BLaER1 (cell line): ENCODE measurements at regions not wholly inside any gene's neighbourhood (a gene's known extent, or its start where the extent isn't known, plus 50 kb on each side); places are given as distances from the start of the nearest gene placed in this dataset.

Source experiments
- H3K27ac ChIP-seq: shearing (Covaris generic); formaldehyde crosslinking; 2 replicates; pipeline ENCODE4 v1.8.1; 2022
- H3K27me3 ChIP-seq: shearing (Covaris generic); formaldehyde crosslinking; 2 replicates; pipeline ENCODE4 v1.8.1; 2022
- H3K36me3 ChIP-seq: shearing (Covaris generic); formaldehyde crosslinking; 2 replicates; pipeline ENCODE4 v1.8.1; 2022
- H3K4me1 ChIP-seq: shearing (Covaris generic); formaldehyde crosslinking; 2 replicates; pipeline ENCODE4 v1.8.1; 2022
- H3K4me2 ChIP-seq: shearing (Covaris generic); formaldehyde crosslinking; 2 replicates; pipeline ENCODE4 v1.8.1; 2022
- H3K4me3 ChIP-seq: shearing (Covaris generic); formaldehyde crosslinking; 2 replicates; pipeline ENCODE4 v1.8.1; 2022
- H3K9ac ChIP-seq: shearing (Covaris generic); formaldehyde crosslinking; 2 replicates; pipeline ENCODE4 v1.8.1; 2022
- H3K9me3 ChIP-seq: shearing (Covaris generic); formaldehyde crosslinking; 2 replicates; pipeline ENCODE4 v1.8.1; 2022
- H4K20me1 ChIP-seq: shearing (Covaris generic); formaldehyde crosslinking; 2 replicates; pipeline ENCODE4 v1.8.1; 2022
- Cebpa-rat ChIP-seq: shearing (Covaris generic); IDR thresholded peaks from 2 replicates; pipeline ENCODE4 v1.8.1; 2022

DNA sequence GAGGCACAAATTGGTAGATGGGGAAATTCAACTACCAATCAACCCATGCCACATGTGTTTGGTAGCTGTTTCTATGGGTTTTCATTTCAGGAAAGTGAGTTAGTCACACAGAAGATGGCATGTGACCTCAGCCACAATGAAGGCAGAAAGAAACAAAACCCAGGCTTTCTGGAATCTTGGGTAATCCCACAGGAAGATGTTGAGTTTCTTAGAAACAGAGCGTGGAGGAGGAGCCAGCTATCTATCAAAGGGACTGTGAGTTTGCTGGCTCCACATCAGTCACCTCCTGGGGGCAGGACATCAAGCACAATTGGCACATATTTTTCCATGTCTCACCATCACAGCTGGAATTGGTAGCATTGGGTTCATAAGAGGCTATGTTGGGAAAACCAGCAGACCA, 188.9 kb upstream of the PLXNA2 start:
- no peaks in the 10 kb centered on the region for H3K9me3 ChIP-seq
- no peaks in the 10 kb centered on the region for H3K27me3 ChIP-seq
- H3K36me3 ChIP-seq, result no peaks in the 10 kb centered on the region
- H3K4me3 ChIP-seq, result no peak overlapping the region
- no peak for TF ChIP-seq Cebpa-rat
- H3K4me1 ChIP-seq, result no peaks in the 10 kb centered on the region
- no peaks in the 10 kb centered on the region for H4K20me1 ChIP-seq
- H3K27ac ChIP-seq, result no peak overlapping the region
- no peak overlapping the region for H3K9ac ChIP-seq
- no peak overlapping the region for H3K4me2 ChIP-seq

DNA sequence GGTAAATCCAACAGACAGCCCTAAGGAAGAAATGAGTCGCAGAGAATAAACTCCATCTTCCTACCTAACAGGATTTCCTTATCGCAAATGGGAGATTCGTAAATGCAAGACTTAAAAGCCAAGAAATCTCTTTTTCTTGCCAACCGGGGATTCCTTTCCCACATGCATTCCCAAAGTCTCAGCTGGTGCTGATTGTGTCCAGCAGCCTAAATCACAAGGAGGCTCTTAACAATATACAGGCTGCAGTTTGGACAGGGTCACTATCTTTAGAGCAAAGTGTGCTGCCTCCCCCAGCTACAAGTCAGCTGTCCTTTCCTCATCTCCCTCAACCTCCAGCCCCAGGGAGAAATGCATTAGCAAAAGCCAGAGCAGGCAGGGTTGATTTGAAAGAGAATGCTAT, 189.8 kb upstream of the PLXNA2 start:
- Histone ChIP-seq H3K4me3 (no peak overlapping the region), H3K4me2 (no peak overlapping the region), H3K9me3 (no peaks in the 10 kb centered on the region), H3K36me3 (no peaks in the 10 kb centered on the region), H3K4me1 (no peaks in the 10 kb centered on the region), H3K9ac (no peak overlapping the region), H3K27me3 (no peaks in the 10 kb centered on the region), H4K20me1 (no peaks in the 10 kb centered on the region), H3K27ac (no peak overlapping the region)
- no peak for TF ChIP-seq Cebpa-rat

DNA sequence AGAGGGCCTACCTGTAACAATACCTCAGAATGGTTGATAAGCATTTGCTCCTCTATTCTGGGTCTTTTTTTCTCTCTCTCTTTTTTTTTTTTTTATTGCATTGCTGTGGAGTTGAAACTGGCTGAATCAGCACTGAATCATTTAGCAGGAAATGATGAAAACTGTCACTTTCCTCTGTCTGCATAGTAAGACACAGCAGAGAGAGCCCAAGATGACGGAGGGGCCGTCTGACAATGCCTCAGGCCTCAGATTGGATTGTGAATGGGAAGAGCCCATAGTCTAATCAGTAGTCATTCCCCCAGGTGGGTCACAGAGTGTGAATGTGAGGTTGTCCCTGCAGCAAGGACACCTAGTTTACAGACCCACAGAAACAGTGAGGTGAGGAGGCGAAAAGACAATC, 193.2 kb upstream of the PLXNA2 start:
- Histone ChIP-seq H3K36me3 (no peaks in the 10 kb centered on the region), H4K20me1 (no peaks in the 10 kb centered on the region), H3K4me2 (no peak overlapping the region), H3K9ac (no peak overlapping the region), H3K9me3 (no peaks in the 10 kb centered on the region), H3K4me3 (no peak overlapping the region), H3K27ac (no peak overlapping the region), H3K4me1 (no peaks in the 10 kb centered on the region), H3K27me3 (no peaks in the 10 kb centered on the region)
- no peak for TF ChIP-seq Cebpa-rat

DNA sequence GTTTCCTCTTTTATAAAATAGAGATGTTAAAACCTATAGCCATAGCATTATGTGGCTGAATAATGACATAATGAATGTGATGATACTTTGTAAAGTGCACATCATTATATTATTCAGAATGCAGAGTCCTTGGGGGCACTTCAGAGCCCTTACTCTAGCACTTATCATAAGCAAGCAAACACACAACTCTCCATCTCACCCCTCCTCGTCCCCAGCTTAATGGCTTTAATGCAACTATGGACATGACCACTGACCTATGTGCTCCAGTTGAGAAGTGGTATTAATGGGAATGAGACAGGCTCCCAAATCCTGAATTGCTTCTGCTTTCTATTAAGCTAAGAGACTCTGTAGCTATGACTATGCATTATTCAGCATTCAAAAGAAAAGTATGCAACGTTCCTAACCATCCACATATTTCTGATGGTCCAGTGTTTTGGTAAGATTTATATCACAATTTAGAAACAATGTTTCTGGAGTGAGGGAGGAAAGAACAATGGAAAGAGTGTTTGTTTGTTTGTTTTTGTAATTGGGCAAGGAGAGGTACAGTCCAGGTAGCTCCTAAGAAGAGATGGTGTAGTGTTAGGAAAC, 194.0 kb upstream of the PLXNA2 start:
- Histone ChIP-seq H3K36me3 (no peaks in the 10 kb centered on the region), H3K9me3 (peaks cover 7% of the 10 kb centered on the region; the same call in 1 of the 2 replicates), H3K27ac (no peak overlapping the region), H3K4me2 (no peak overlapping the region), H3K4me3 (no peak overlapping the region), H3K27me3 (no peaks in the 10 kb centered on the region), H4K20me1 (no peaks in the 10 kb centered on the region), H3K4me1 (no peaks in the 10 kb centered on the region), H3K9ac (no peak overlapping the region)
- no peak for TF ChIP-seq Cebpa-rat

DNA sequence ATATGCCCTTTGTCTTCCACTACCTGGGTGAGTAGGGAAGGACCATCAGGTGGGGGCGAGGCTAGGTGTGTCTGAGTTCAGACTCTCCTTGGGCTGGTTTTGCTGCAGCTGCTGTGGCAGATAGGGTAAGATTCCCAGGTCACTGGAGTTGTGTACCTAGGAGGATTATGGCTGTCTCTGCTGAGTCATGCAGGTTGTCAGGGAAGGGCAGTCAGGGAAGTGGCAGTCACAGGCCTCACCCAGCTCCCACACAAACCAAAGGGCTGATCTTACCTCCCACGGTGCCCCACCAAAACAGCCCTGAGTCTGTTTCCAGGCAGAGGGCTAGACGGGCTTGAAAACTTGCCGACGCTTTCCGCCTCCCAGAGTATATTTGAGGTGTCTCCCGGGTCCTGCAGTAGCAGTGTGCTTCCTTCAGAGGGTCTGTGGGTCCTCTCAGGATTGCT, 201.6 kb upstream of the PLXNA2 start:
- no peak overlapping the region for H3K4me2 ChIP-seq
- H3K4me1 ChIP-seq, result peaks cover 32% of the 10 kb centered on the region
- H3K36me3 ChIP-seq, result no peaks in the 10 kb centered on the region
- no peaks in the 10 kb centered on the region for H4K20me1 ChIP-seq
- no peak for TF ChIP-seq Cebpa-rat
- H3K9ac ChIP-seq, result no peak overlapping the region
- H3K9me3 ChIP-seq, result peaks cover 8% of the 10 kb centered on the region; the same call in 1 of the 2 replicates
- no peak overlapping the region for H3K4me3 ChIP-seq
- no peak overlapping the region for H3K27ac ChIP-seq
- H3K27me3 ChIP-seq, result no peaks in the 10 kb centered on the region

DNA sequence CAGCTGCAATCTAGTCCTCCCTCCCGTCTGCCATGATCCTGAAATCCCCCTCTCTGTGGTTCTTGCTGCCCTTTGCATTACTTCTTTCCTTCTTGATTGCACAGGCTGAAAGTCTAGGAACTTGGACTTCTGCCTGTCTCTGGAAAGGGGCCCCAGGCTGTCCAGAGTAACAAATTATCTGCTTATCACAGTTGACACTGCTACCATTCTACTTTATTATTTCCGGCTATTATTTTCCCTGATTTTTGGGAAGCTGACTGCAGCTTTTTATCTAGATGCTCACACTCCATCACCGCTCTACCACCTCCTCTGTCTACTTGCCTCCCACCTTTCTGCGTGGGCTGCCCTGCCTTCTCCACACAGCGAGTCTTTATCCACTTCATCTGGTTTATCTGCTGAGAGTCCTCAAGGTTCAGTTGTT, 202.1 kb upstream of the PLXNA2 start:
- no peak overlapping the region for H3K4me3 ChIP-seq

DNA sequence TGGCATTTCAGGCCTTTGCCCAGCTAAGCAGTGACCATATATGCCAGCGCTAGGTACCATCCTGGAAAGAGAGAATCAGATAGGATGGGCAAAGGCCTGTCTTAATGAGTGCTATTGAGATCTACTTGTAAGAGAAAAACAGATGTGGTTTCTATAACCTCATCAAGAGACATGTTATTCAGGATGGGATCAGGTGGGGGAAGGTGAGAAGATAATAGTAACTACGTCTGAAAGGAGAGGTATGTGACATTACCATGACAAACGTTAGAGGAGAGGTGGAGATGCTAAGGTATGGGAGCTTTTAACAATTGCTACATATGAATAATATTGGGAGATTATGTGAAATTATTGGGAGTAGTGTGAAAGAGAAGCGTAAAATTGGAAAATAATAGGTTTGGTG, 204.2 kb upstream of the PLXNA2 start:
- Histone ChIP-seq H3K27me3 (no peaks in the 10 kb centered on the region), H3K9me3 (peaks cover 2% of the 10 kb centered on the region; the same call in 1 of the 2 replicates), H3K9ac (no peak overlapping the region), H3K4me2 (peak overlapping the region; percentile 63), H3K27ac (no peak overlapping the region), H4K20me1 (no peaks in the 10 kb centered on the region), H3K4me1 (peaks cover 32% of the 10 kb centered on the region), H3K36me3 (no peaks in the 10 kb centered on the region), H3K4me3 (no peak overlapping the region)
- no peak for TF ChIP-seq Cebpa-rat

More for the DNA sequence above, 202.1 kb upstream of the PLXNA2 start:
- no peak overlapping the region for H3K27ac ChIP-seq
- peaks cover 9% of the 10 kb centered on the region; the same call in 1 of the 2 replicates for H3K9me3 ChIP-seq
- TF ChIP-seq Cebpa-rat, result no peak
- peaks cover 32% of the 10 kb centered on the region for H3K4me1 ChIP-seq
- no peaks in the 10 kb centered on the region for H3K36me3 ChIP-seq
- H3K27me3 ChIP-seq, result no peaks in the 10 kb centered on the region
- H3K9ac ChIP-seq, result no peak overlapping the region
- no peak overlapping the region for H3K4me2 ChIP-seq
- H4K20me1 ChIP-seq, result no peaks in the 10 kb centered on the region

DNA sequence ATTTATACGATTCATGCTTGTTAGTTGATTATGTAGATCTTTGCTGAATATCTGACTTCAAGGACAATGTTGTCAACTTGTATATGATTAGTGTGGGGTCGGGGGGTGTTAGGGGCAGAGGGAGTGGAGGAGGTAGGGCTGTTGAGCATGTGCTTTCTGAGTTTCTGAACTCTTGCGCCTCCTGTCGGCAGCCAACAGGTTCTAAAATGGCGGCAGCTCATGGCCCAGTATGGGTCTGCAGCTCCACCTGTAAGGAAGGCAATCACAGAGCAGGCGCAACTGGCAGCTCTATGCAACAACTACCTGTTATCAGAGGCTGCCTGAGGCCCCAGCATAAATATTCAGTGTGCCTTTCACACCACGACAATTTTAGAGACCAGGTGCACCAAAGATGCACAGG, 205.8 kb upstream of the PLXNA2 start:
- no peak for TF ChIP-seq Cebpa-rat
- peak overlapping the region; percentile 63 for H3K4me2 ChIP-seq
- no peak overlapping the region for H3K4me3 ChIP-seq
- peaks cover 2% of the 10 kb centered on the region; the same call in 1 of the 2 replicates for H3K9me3 ChIP-seq
- H3K27ac ChIP-seq, result no peak overlapping the region
- H3K36me3 ChIP-seq, result no peaks in the 10 kb centered on the region
- no peaks in the 10 kb centered on the region for H3K27me3 ChIP-seq
- no peaks in the 10 kb centered on the region for H4K20me1 ChIP-seq
- peaks cover 32% of the 10 kb centered on the region for H3K4me1 ChIP-seq
- H3K9ac ChIP-seq, result no peak overlapping the region

DNA sequence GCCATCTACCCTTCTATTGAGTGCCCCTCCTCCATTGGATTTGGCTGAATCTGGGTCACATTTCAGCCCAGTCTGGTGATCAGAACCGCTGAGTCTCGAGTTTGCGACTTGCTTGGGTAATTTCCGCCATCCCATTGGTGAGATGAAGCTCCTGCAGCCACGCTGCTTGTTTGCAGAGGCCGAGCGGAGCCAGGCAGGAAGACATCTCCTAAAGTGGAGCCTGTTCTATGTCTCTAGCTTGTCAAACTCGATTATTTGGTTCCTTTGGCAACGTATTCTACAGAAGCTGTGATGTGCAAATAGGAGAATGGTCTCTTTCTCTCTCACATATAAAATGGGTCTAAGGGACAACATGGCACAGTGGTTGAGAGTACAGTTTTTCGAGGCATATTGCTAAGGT, 206.8 kb upstream of the PLXNA2 start:
- Histone ChIP-seq H3K27ac (no peak overlapping the region), H3K4me1 (peaks cover 32% of the 10 kb centered on the region), H3K9me3 (0 out of 2 replicates have a peak, but pooled peaks cover 2% of the 10 kb centered on the region), H3K27me3 (no peaks in the 10 kb centered on the region), H3K9ac (no peak overlapping the region), H3K36me3 (no peaks in the 10 kb centered on the region), H4K20me1 (no peaks in the 10 kb centered on the region), H3K4me2 (peak overlapping the region; percentile 63; the same call in 1 of the 2 replicates), H3K4me3 (no peak overlapping the region)
- no peak for TF ChIP-seq Cebpa-rat

DNA sequence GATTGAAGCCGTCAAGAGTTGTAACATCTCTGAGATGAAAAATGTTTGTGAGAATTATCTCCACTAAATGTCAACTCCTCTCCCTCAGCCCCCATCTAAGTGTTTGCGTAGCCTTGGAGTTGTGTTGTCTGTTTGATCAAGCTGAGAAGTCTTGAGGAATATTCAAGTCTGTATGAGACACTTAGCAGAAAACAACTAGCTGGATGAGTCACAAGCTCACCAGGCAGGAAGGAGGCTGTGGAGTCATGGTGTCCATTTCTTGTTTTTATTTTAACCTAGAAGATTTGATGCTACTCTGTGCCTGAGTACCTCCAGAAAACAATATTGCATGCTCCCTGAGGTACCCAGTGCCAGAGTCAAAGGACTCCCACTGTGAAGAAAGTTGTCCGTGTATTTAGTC, 211.6 kb upstream of the PLXNA2 start:
- Histone ChIP-seq H3K9me3 (0 out of 2 replicates have a peak, but pooled peaks cover under 1% of the 10 kb centered on the region), H3K27me3 (no peaks in the 10 kb centered on the region), H3K27ac (no peak overlapping the region), H3K4me3 (no peak overlapping the region), H4K20me1 (no peaks in the 10 kb centered on the region), H3K9ac (no peak overlapping the region), H3K36me3 (no peaks in the 10 kb centered on the region), H3K4me2 (no peak overlapping the region), H3K4me1 (no peaks in the 10 kb centered on the region)
- TF ChIP-seq Cebpa-rat, result no peak

DNA sequence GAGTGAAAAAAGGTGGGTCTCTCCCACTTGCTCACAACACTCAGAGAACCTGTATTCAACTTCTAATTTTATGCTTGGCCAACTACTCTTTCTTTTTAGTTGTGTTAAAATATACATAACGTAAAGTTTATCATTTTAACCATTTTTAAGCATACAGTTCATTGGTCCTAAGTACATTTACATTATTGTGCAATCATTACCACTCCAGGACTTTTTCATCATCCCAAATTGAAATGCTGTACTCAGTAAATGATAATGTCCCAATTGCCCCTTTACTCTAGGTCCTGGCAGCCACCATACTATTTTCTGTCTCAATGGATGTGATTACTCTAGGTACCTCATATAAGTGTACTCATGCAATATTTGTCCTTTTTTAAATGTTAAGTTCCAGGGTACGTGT, 212.3 kb upstream of the PLXNA2 start:
- H3K4me2 ChIP-seq, result no peak overlapping the region

More for the DNA sequence above, 212.3 kb upstream of the PLXNA2 start:
- no peak overlapping the region for H3K27ac ChIP-seq
- no peaks in the 10 kb centered on the region for H3K9me3 ChIP-seq
- no peaks in the 10 kb centered on the region for H3K4me1 ChIP-seq
- no peak overlapping the region for H3K9ac ChIP-seq
- H4K20me1 ChIP-seq, result no peaks in the 10 kb centered on the region
- no peak overlapping the region for H3K4me3 ChIP-seq
- H3K27me3 ChIP-seq, result no peaks in the 10 kb centered on the region
- TF ChIP-seq Cebpa-rat, result no peak; the same call in 1 of the 2 replicates
- H3K36me3 ChIP-seq, result no peaks in the 10 kb centered on the region
